B cell (primary cell): ENCODE measurements at regions not wholly inside any gene's neighbourhood (a gene's known extent, or its start where the extent isn't known, plus 50 kb on each side); places are given as distances from the start of the nearest gene placed in this dataset.

Experiments
- ATAC-seq: fragments of 200-7000 bp; cut with Tn5 transposase; one replicate; pipeline ENCODE4 v1.10.0; 2021; ENCODE audit warnings: low read depth, mild to moderate bottlenecking, moderate number of reproducible peaks, moderate library complexity
- CTCF ChIA-PET: fragments of 350-600 bp; sonication (Branson Sonifier 250); formaldehyde crosslinking; loops from one replicate; lab custom pipeline; 2021; ENCODE audit warnings: antibody characterized with exemption, inconsistent platforms; lab: Charles Lee
- POLR2A ChIA-PET: fragments of 350-600 bp; sonication (Branson Sonifier 250); formaldehyde crosslinking; loops from one replicate; lab custom pipeline; 2021; ENCODE audit warnings: antibody characterized with exemption; lab: Charles Lee
- DNase-seq: peaks from one replicate; pipeline ENCODE4 v3.0.0; 2013
- H2AFZ ChIP-seq: 2 replicates; pipeline ENCODE4 v1.6.1; 2012; ENCODE audit warnings: mild to moderate bottlenecking, low read depth, low read length; ENCODE audit not compliant: insufficient read depth, poor library complexity, severe bottlenecking
- H3K27ac ChIP-seq, 2 donors: 1 replicate in 1 of 2; 2 replicates in 1 of 2; pipeline ENCODE4 v1.5.1; 2012 to 2013; ENCODE audit warnings: low read length in 2 of 2, mild to moderate bottlenecking in 2 of 2, moderate library complexity in 1 of 2
- H3K27me3 ChIP-seq, 4 experiments: fragments of 200-600 bp in 1 of 4; sonication (generic) in 1 of 4; replicated peaks in 1 of 4; 1 replicate in 2 of 4; 2 replicates in 2 of 4; pipeline versions ENCODE4 v1.6.1 to v1.7.0; 2013 to 2016; ENCODE audit warnings: low read length in 3 of 4, mild to moderate bottlenecking in 2 of 4, mixed read lengths in 1 of 4, moderate library complexity in 1 of 4; ENCODE audit not compliant: insufficient read depth in 4 of 4, control insufficient read depth in 3 of 4; ENCODE audit errors: control extremely low read depth in 1 of 4
- H3K36me3 ChIP-seq, 2 experiments: replicated peaks in 1 of 2; 1 replicate in 1 of 2; 2 replicates in 1 of 2; pipeline versions ENCODE4 v1.6.1 to v1.7.1; 2013; ENCODE audit warnings: low read length in 1 of 2; ENCODE audit not compliant: insufficient read depth in 2 of 2, control insufficient read depth in 1 of 2; ENCODE audit errors: control extremely low read depth in 1 of 2, extremely low read depth in 1 of 2
- H3K4me1 ChIP-seq, 2 donors: fragments of 200-600 bp in 1 of 2; sonication (generic) in 1 of 2; 1 replicate in 1 of 2; 2 replicates in 1 of 2; pipeline versions ENCODE4 v1.5.1 to v1.6.1; 2013 to 2017; ENCODE audit warnings: low read length in 2 of 2; ENCODE audit not compliant: control insufficient read depth in 2 of 2, insufficient read depth in 2 of 2
- H3K4me2 ChIP-seq: replicated peaks from 2 replicates; pipeline ENCODE3; 2012; ENCODE audit warnings: mild to moderate bottlenecking, low read depth, low read length; ENCODE audit not compliant: poor library complexity, severe bottlenecking
- H3K4me3 ChIP-seq, 5 experiments: fragments of 200-600 bp in 1 of 5; sonication (generic) in 1 of 5; 1 replicate in 3 of 5; 2 replicates in 2 of 5; pipeline versions ENCODE4 v1.5.1 to v1.7.0; 2011 to 2016; ENCODE audit warnings: low read length in 4 of 5, mild to moderate bottlenecking in 4 of 5, low read depth in 2 of 5, control low read depth in 1 of 5, moderate library complexity in 1 of 5; ENCODE audit not compliant: insufficient read depth in 1 of 5; ENCODE audit errors: control extremely low read depth in 1 of 5, extremely low read depth in 1 of 5
- H3K79me2 ChIP-seq: fragments of 200-600 bp; sonication (generic); one replicate; pipeline ENCODE4 v1.6.0; 2016; ENCODE audit warnings: low read length; ENCODE audit not compliant: control insufficient read depth, insufficient read depth
- H3K9ac ChIP-seq: fragments of 200-600 bp; sonication (generic); 2 replicates; pipeline ENCODE4 v1.6.1; 2017; ENCODE audit warnings: mild to moderate bottlenecking, low read length, moderate library complexity
- H3K9me3 ChIP-seq, 3 donors: one replicate each; pipeline versions ENCODE4 v1.6.1 to v1.7.1; 2013; ENCODE audit warnings: low read length in 2 of 3; ENCODE audit not compliant: control insufficient read depth in 2 of 3, insufficient read depth in 1 of 3; ENCODE audit errors: control extremely low read depth in 1 of 3
- H4K20me1 ChIP-seq: 2 replicates; pipeline ENCODE4 v1.6.0; 2012; ENCODE audit warnings: mild to moderate bottlenecking, low read length; ENCODE audit not compliant: insufficient read depth, control insufficient read depth, poor library complexity, severe bottlenecking
- H3K27ac Mint-ChIP-seq: one replicate; pipeline ENCODE4 v1.8.0; 2021; ENCODE audit warnings: mixed read lengths
- H3K27me3 Mint-ChIP-seq: one replicate; pipeline ENCODE4 v1.8.0; 2021; ENCODE audit warnings: mixed read lengths
- H3K4me1 Mint-ChIP-seq: one replicate; pipeline ENCODE4 v1.8.0; 2021; ENCODE audit warnings: mixed read lengths
- H3K4me3 Mint-ChIP-seq: one replicate; pipeline ENCODE4 v1.8.0; 2021; ENCODE audit warnings: mixed read lengths
- H3K9me3 Mint-ChIP-seq: one replicate; pipeline ENCODE4 v1.8.0; 2022; ENCODE audit warnings: mixed read lengths; ENCODE audit not compliant: insufficient read depth
- CTCF ChIP-seq: fragments of 200-600 bp; IDR thresholded peaks from one replicate; pipeline ENCODE4 v1.8.0; 2022; ENCODE audit warnings: antibody characterized with exemption, mild to moderate bottlenecking
- EZH2 ChIP-seq: IDR thresholded peaks from 2 replicates; pipeline ENCODE4 v1.6.1; 2012; ENCODE audit warnings: borderline replicate concordance, low read depth, mild to moderate bottlenecking, moderate library complexity, low read length; ENCODE audit not compliant: insufficient read depth, poor library complexity, severe bottlenecking
- WGBS: methylation state at CpG from one replicate; pipeline ENCODE4 v1.1.5; 2013; ENCODE audit warnings: missing lambda C conversion rate; ENCODE audit not compliant: insufficient coverage; 5-methylcytosine and 5-hydroxymethylcytosine counted together
- intact Hi-C: fragments of 100-400 bp; cut with micrococcal nuclease; formaldehyde crosslinking; loops from one replicate; pipeline ENCODE4 v1.10.0; 2022

- intact Hi-C loops: no loop called here
- Histone ChIP-seq H3K4me3 (no peak overlapping the region), H3K4me2 (no peak overlapping the region), H3K4me1 (no peaks in the 10 kb centered on the region), H3K27me3 (no peaks in the 10 kb centered on the region), H3K9ac (no peak overlapping the region), H3K9me3 (no peaks in the 10 kb centered on the region), H4K20me1 (no peaks in the 10 kb centered on the region), H3K27ac (no peak overlapping the region), H3K79me2 (no peaks in the 10 kb centered on the region), H2AFZ (no peak overlapping the region), H3K36me3 (no peaks in the 10 kb centered on the region)
- no peak overlapping the region for H3K27ac Mint-ChIP-seq
- no peaks in the 10 kb centered on the region for H3K4me1 Mint-ChIP-seq
- no peak overlapping the region for H3K4me3 Mint-ChIP-seq
- TF ChIP-seq CTCF (no peak), EZH2 (no peak)
- ATAC-seq (no peak), DNase-seq (no peak)
- no peaks in the 10 kb centered on the region for H3K9me3 Mint-ChIP-seq
- 71% methylated on average over 1 of the region's 9 CpGs for WGBS
- peaks cover 3% of the 10 kb centered on the region for H3K27me3 Mint-ChIP-seq
- ChIA-PET POLR2A (no interaction called here), CTCF (no interaction called here)
Observed at GRCh38 chr9:111178331-111179055, 140.2 kb upstream of the LPAR1 start.

- DNase-seq: no peak
- Mint-ChIP-seq H3K4me1 (no peaks in the 10 kb centered on the region), H3K27ac (no peak overlapping the region), H3K9me3 (no peaks in the 10 kb centered on the region), H3K4me3 (no peak overlapping the region), H3K27me3 (peaks cover 3% of the 10 kb centered on the region)
- intact Hi-C loops: no loop called here
- CTCF ChIA-PET: no interaction called here
- Histone ChIP-seq H3K9me3 (no peaks in the 10 kb centered on the region), H4K20me1 (no peaks in the 10 kb centered on the region), H3K4me2 (no peak overlapping the region), H3K27ac (no peak overlapping the region), H3K4me3 (no peak overlapping the region), H2AFZ (no peak overlapping the region), H3K9ac (no peak overlapping the region), H3K27me3 (no peaks in the 10 kb centered on the region), H3K36me3 (no peaks in the 10 kb centered on the region), H3K79me2 (no peaks in the 10 kb centered on the region), H3K4me1 (no peaks in the 10 kb centered on the region)
- no peak for ATAC-seq
- POLR2A ChIA-PET: no interaction called here
- 100% methylated on average over 5 of the region's 6 CpGs for WGBS
- TF ChIP-seq EZH2 (no peak), CTCF (no peak)
Observed at GRCh38 chr9:111176511-111176910, 138.2 kb upstream of the LPAR1 start.
